IPS DF 6.9 (cell line): ENCODE measurements at regions not wholly inside any gene's neighbourhood (a gene's known extent, or its start where the extent isn't known, plus 50 kb on each side); places are given as distances from the start of the nearest gene placed in this dataset.

Experiments
- DNase-seq: peaks from one replicate; pipeline ENCODE4 v3.0.0-alpha.2; 2013; ENCODE audit warnings: low read depth, low spot score
- H3K27ac ChIP-seq: one replicate; pipeline ENCODE4 v1.5.1; 2013; ENCODE audit warnings: low read length, control low read depth
- H3K27me3 ChIP-seq: 2 replicates; pipeline ENCODE4 v1.6.1; 2013; ENCODE audit warnings: mild to moderate bottlenecking, low read length; ENCODE audit not compliant: control insufficient read depth, insufficient read depth
- H3K36me3 ChIP-seq: 2 replicates; pipeline ENCODE4 v1.6.1; 2013; ENCODE audit warnings: low read length; ENCODE audit not compliant: control insufficient read depth, insufficient read depth
- H3K4me1 ChIP-seq: 2 replicates; pipeline ENCODE4 v1.6.1; 2013; ENCODE audit warnings: low read length; ENCODE audit not compliant: control insufficient read depth, insufficient read depth
- H3K4me3 ChIP-seq: 2 replicates; pipeline ENCODE4 v1.5.1; 2013; ENCODE audit warnings: mild to moderate bottlenecking, low read length
- H3K9me3 ChIP-seq: 2 replicates; pipeline ENCODE4 v1.6.1; 2013; ENCODE audit warnings: low read length, inconsistent platforms; ENCODE audit not compliant: control insufficient read depth, insufficient read depth
- WGBS: extraction: QIAGEN DNeasy Blood & Tissue Kit; methylation state at CpG from one replicate; pipeline ENCODE4 v1.1.7; 2013; ENCODE audit warnings: mixed read lengths, missing lambda C conversion rate; ENCODE audit not compliant: insufficient read length, insufficient coverage; 5-methylcytosine and 5-hydroxymethylcytosine counted together

DNA sequence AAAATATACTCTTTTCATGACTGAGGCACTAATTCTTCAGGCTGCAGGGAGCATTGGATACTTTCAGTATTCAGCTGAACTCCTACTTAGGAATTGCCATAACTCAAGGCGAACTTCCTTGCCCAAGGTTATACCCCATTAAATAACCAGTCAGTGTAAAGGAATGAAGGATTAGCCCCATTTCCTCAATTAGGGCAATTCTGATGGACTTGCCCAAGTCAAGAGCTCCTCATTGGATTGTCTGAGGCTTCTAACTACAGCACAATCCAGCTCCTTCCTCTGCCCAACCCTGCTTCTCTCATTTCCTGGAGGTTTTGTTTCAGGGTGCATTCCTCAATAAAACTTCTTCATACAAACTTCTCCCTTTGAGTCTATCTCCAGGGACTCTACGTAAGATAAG, 329.2 kb downstream of the LIG4 start:
- H3K36me3 ChIP-seq: no peaks in the 10 kb centered on the region
- H3K27me3 ChIP-seq: no peaks in the 10 kb centered on the region
- H3K4me1 ChIP-seq: no peaks in the 10 kb centered on the region
- WGBS: no CpG with 5 or more reads among the region's 2 CpGs
- H3K9me3 ChIP-seq: no peaks in the 10 kb centered on the region
- no peak overlapping the region for H3K4me3 ChIP-seq
- no peak for DNase-seq
- H3K27ac ChIP-seq: no peak overlapping the region

DNA sequence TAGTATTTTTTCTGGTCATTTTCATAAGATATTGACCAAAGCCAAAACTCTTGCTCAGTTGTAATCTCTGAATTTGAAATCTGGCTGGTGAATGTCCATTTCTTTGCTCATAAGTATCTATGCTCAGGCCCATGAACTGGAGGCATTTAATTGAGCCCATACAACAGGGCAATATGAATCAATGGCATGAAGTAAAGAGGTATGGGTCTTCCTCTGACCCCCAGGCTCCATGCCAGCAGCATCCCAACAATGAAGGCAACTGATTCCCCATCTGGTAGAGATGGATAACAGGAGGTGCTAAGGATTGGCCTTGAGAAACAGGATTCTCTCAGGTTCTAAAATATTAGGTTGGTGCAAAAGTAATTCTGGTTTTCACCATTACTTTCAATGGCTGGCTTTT, 330.8 kb downstream of the LIG4 start:
- Histone ChIP-seq H3K27me3 (no peaks in the 10 kb centered on the region), H3K4me1 (no peaks in the 10 kb centered on the region), H3K36me3 (no peaks in the 10 kb centered on the region), H3K4me3 (no peak overlapping the region), H3K27ac (no peak overlapping the region), H3K9me3 (no peaks in the 10 kb centered on the region)
- no peak for DNase-seq

GRCh38 chr13:107883561-107884175, 331.7 kb downstream of the LIG4 start:
- no peak overlapping the region for H3K27ac ChIP-seq
- no peak for DNase-seq

DNA sequence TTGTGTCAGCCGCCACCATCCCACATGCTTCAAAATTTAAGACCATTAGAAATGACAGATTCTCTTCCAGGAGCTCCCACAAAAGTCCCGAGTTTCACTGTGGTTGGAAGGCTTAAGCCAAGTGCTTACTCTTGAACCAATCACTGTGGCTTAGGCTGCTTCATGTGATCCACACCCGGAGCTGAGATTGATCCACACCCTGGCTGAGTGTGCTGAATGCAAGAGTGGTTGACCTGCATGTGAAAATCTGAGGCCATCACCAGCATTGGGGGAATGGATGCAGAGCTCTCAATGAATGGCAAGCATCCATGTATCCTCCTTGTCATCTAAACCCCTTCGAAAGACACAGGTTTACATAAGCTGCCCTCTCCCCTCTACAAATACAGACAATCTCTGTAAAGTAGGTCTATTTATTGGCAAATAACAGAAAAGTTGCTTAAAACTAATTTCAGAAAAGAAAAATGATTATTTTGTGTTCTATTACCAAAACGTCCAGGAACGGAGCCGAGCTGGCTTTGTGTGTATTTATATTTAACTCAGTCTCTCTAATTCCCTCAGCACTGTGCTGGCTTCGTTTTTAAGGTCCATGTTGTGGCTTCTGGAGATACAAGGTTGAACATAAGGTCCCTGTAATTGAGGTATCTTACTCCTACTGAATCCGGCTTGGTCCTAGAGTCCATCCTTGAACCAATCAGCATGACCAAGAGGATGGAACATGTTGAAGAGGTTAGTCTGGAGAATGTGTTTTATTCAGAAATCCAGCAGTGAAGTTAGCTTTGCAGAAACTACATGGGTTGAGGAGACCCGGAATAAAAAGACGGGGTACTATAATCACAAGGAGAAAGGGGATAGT, 332.4 kb downstream of the LIG4 start:
- H3K27me3 ChIP-seq: no peaks in the 10 kb centered on the region
- no peaks in the 10 kb centered on the region for H3K4me1 ChIP-seq
- DNase-seq: no peak
- no peak overlapping the region for H3K27ac ChIP-seq
- WGBS: no CpG with 5 or more reads among the region's 11 CpGs
- H3K9me3 ChIP-seq: no peaks in the 10 kb centered on the region
- no peaks in the 10 kb centered on the region for H3K36me3 ChIP-seq
- no peak overlapping the region for H3K4me3 ChIP-seq

More at GRCh38 chr13:107883561-107884175, 331.7 kb downstream of the LIG4 start:
- Histone ChIP-seq H3K4me3 (no peak overlapping the region), H3K4me1 (no peaks in the 10 kb centered on the region), H3K27me3 (no peaks in the 10 kb centered on the region), H3K36me3 (no peaks in the 10 kb centered on the region), H3K9me3 (no peaks in the 10 kb centered on the region)
- no CpG with 5 or more reads among the region's 8 CpGs for WGBS

- Histone ChIP-seq H3K27me3 (no peaks in the 10 kb centered on the region), H3K4me3 (no peak overlapping the region), H3K36me3 (no peaks in the 10 kb centered on the region), H3K4me1 (no peaks in the 10 kb centered on the region), H3K27ac (no peak overlapping the region), H3K9me3 (no peaks in the 10 kb centered on the region)
- no peak for DNase-seq
- WGBS: no CpG with 5 or more reads among the region's 3 CpGs
Measured at GRCh38 chr13:107881362-107881761, 334.0 kb downstream of the LIG4 start.

GRCh38 chr13:107874456-107874855, 340.9 kb downstream of the LIG4 start:
- no peaks in the 10 kb centered on the region for H3K4me1 ChIP-seq
- H3K36me3 ChIP-seq: no peaks in the 10 kb centered on the region
- H3K27me3 ChIP-seq: no peaks in the 10 kb centered on the region
- H3K4me3 ChIP-seq: no peak overlapping the region
- DNase-seq: no peak
- no peak overlapping the region for H3K27ac ChIP-seq
- H3K9me3 ChIP-seq: no peaks in the 10 kb centered on the region
- no CpG with 5 or more reads among the region's 3 CpGs for WGBS

DNA sequence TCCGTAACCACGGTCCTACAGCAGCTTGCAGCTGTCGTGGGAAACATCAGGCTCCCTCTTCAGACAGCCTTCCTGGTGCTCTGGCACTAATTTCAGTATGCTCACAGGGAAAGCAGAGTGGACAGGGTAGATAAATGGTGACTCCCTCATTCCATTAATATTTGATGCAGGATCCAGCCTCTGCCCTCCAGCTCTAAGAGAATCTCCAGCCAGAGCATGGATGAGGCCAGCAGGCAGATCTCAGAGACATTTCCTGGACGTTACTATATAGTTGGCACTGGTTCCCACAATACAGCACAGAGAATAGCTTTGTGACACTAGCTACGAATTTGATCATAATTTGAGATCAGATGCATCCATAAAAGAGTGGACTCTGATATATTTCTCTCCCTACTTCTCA, 341.4 kb downstream of the LIG4 start:
- no peak overlapping the region for H3K27ac ChIP-seq
- H3K36me3 ChIP-seq: no peaks in the 10 kb centered on the region
- H3K27me3 ChIP-seq: no peaks in the 10 kb centered on the region
- H3K4me3 ChIP-seq: no peak overlapping the region
- no peaks in the 10 kb centered on the region for H3K9me3 ChIP-seq
- H3K4me1 ChIP-seq: no peaks in the 10 kb centered on the region
- DNase-seq: no peak
- no CpG with 5 or more reads among the region's 5 CpGs for WGBS

- WGBS: no CpG with 5 or more reads among the region's 4 CpGs
Measured at GRCh38 chr13:107870400-107870799, 344.9 kb downstream of the LIG4 start.

DNA sequence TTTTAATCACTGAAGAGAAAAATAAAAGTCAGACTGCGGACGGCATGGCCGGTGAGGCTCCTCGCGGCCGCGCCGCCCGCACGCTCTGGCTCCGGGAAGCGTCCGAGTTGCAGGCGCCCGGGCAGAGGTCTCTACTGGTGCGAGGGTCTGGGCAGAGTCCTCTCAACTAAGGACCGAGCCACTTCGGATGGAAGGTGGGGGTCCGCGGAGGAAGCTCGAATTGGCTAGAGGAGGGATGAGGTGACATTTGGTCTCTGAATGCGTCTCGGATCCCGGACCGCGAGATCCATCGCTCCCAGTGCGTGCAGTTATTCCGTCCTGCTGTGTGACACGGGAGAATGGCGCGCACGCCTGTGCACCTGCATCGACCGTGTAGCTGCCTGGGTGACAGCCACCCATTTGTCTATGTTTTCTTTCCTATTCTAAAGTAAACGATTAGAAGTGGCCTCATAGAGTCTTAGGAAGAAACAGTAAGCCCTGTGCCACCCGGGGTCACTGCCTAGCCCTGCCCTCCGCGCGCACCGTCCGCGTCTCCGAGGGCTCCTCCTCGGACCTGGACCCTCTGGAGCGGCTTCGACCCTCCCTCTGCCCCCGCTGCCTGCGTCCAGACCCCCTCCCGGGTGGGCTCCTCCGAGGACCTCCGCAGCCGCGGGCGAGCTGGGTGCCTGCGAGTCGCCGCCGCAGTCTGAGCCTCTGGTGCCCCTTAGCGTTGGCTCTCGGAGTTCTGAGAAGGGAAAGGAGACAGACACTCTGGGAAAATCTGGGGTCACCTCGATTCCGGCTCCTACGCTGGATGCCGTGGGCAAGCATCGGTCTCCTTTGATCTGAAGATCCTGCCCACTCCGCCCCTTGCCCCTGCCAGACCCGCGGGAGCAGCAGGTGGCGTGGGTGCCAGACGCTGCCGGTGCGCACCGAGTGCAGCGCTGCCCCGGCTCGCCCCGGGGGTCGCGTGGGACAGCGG, 347.4 kb downstream of the LIG4 start:
- Histone ChIP-seq H3K4me3 (peak overlapping the region; percentile 66; the same call in 1 of the 2 replicates), H3K9me3 (no peaks in the 10 kb centered on the region), H3K4me1 (peaks cover 1% of the 10 kb centered on the region; the same call in 1 of the 2 replicates), H3K36me3 (no peaks in the 10 kb centered on the region), H3K27me3 (peaks cover 9% of the 10 kb centered on the region), H3K27ac (no peak overlapping the region)
- DNase-seq: no peak
- WGBS: no CpG with 5 or more reads among the region's 81 CpGs

More at GRCh38 chr13:107870400-107870799, 344.9 kb downstream of the LIG4 start:
- Histone ChIP-seq H3K4me1 (no peaks in the 10 kb centered on the region), H3K27me3 (peaks cover 4% of the 10 kb centered on the region; the same call in 1 of the 2 replicates), H3K9me3 (no peaks in the 10 kb centered on the region), H3K36me3 (no peaks in the 10 kb centered on the region), H3K4me3 (no peak overlapping the region), H3K27ac (no peak overlapping the region)
- DNase-seq: no peak

DNA sequence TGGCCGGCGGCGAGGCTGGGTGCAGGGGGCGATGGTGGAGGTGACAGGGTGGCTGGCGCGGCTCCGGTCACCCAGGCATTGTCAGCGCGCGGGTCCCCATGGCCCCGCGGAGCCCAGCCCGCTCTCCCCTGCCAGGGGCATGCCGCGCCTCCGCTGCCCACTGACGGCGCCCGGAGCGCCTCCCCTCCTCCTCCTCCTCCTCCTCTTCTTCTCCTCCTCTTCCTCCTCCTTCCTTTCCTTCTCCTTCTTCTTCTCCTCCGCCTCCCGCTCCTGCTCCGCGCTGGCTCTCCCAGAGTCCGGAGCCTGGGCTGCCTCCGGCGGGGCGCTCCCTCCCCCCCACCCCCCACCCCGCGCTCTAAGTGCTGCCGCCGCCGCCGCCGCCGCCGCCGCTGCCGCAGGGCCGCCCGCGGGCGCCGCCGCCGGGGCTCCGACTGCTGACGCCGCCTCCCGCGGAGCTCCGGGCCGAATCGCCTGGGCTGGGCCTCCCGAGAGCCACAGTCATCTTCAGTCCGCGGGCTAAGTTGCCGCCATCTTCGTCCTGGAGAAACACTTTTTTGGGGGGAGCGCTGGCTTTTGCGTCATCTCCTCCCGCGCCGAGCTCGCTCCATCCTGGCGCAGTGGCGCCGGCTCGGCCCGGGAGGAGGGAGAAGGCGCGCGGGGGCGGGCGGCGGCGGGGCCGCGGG, 348.3 kb downstream of the LIG4 start:
- no peak overlapping the region for H3K27ac ChIP-seq
- peaks cover 9% of the 10 kb centered on the region for H3K27me3 ChIP-seq
- peaks cover 1% of the 10 kb centered on the region; the same call in 1 of the 2 replicates for H3K4me1 ChIP-seq
- WGBS: no CpG with 5 or more reads among the region's 79 CpGs
- no peaks in the 10 kb centered on the region for H3K36me3 ChIP-seq
- H3K9me3 ChIP-seq: no peaks in the 10 kb centered on the region
- no peak for DNase-seq
- H3K4me3 ChIP-seq: peak overlapping the region; percentile 66
